GM12865 (cell line): ENCODE measurements at regions not wholly inside any gene's neighbourhood (a gene's known extent, or its start where the extent isn't known, plus 50 kb on each side); places are given as distances from the start of the nearest gene placed in this dataset.

Source experiments
- DNase-seq: peaks from one replicate; pipeline ENCODE4 v3.0.0; 2010; ENCODE audit warnings: low read depth
- H3K4me3 ChIP-seq: 2 replicates; pipeline ENCODE4 v1.5.1; 2011; ENCODE audit warnings: mild to moderate bottlenecking, low read depth, low read length, control low read depth
- TF ChIP-seq, protein P1 (sequence below): IDR thresholded peaks from 2 replicates; pipeline ENCODE4 v1.5.1; 2011; ENCODE audit warnings: low read length, control low read depth, low read depth, inconsistent platforms; ENCODE audit not compliant: insufficient read depth; ENCODE audit errors: missing control alignments

- TF ChIP-seq, protein P1, sequence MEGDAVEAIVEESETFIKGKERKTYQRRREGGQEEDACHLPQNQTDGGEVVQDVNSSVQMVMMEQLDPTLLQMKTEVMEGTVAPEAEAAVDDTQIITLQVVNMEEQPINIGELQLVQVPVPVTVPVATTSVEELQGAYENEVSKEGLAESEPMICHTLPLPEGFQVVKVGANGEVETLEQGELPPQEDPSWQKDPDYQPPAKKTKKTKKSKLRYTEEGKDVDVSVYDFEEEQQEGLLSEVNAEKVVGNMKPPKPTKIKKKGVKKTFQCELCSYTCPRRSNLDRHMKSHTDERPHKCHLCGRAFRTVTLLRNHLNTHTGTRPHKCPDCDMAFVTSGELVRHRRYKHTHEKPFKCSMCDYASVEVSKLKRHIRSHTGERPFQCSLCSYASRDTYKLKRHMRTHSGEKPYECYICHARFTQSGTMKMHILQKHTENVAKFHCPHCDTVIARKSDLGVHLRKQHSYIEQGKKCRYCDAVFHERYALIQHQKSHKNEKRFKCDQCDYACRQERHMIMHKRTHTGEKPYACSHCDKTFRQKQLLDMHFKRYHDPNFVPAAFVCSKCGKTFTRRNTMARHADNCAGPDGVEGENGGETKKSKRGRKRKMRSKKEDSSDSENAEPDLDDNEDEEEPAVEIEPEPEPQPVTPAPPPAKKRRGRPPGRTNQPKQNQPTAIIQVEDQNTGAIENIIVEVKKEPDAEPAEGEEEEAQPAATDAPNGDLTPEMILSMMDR = no peak
Observed at GRCh38 chr9:11141357-11141756, 528.6 kb upstream of the PTPRD start.

GRCh38 chr9:11142965-11143738 lies 530.4 kb upstream of the PTPRD start:
- H3K4me3 ChIP-seq = no peak overlapping the region
- DNase-seq = no peak
- TF ChIP-seq, protein P1 = no peak

More at GRCh38 chr9:11141357-11141756, 528.6 kb upstream of the PTPRD start:
- DNase-seq = no peak
- H3K4me3 ChIP-seq = no peak overlapping the region

GRCh38 chr9:11144746-11145145 lies 531.9 kb upstream of the PTPRD start:
- no peak for DNase-seq
- TF ChIP-seq, protein P1 = no peak
- no peak overlapping the region for H3K4me3 ChIP-seq

DNA sequence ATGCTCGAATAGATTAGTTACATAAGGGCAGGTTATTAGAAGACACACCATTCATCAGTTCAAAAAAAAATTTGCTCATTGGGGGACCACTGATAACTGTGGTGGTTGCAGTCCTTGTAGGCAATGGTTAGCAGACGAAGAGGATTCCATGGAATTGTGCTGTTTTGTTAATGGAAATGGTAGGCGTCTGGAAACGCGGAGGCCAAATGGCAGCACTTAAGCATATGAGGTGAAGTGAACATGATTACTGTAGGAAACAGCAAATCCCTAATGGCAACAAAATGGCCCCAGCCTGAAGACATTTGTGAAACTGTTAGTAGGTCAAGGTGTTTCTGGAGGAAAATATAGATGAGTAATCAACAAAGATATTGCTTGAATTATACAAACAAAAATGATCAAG lies 535.4 kb upstream of the PTPRD start:
- DNase-seq = no peak
- H3K4me3 ChIP-seq = no peak overlapping the region
- TF ChIP-seq, protein P1 = no peak

DNA sequence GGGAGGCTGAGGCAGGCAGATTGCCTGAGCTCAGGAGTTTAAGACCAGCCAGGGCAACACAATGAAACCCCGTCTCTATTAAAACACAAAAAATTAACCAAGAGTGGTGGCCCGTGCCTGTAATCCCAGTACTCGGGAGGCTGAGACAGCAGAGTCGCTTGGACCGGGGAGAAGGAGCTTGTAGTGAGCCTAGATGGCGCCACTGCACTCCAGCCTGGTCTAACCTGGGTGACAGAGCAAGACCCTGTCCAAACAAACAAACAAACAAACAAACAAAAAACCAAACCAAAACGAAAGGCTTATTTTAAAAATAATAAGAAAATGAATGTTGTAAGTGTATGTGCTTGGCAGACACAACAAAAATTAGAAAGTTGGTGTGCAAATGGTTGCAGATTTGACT lies 536.3 kb upstream of the PTPRD start:
- TF ChIP-seq, protein P1 = no peak
- DNase-seq = no peak
- H3K4me3 ChIP-seq = no peak overlapping the region

DNA sequence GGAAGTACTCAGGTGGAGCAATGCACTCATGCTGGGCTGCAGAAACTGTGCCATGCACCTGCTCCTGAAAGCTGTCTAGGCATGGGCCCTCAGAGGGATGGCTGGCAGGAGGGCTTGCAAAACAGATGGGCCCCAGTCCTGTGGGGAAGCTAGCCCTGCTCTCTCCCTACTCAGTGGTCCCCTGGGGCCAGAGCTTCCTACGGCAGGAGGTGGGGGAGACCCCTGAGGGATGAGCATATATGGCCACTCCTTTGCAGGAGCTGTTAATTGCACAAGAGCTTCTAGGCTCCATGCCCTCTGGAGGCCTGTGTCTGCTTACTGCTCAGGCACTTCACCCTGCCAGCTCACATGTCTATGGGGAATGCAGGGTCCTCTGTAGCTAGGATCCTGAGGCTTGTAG lies 545.3 kb upstream of the PTPRD start:
- no peak overlapping the region for H3K4me3 ChIP-seq
- DNase-seq = no peak
- TF ChIP-seq, protein P1 = no peak

DNA sequence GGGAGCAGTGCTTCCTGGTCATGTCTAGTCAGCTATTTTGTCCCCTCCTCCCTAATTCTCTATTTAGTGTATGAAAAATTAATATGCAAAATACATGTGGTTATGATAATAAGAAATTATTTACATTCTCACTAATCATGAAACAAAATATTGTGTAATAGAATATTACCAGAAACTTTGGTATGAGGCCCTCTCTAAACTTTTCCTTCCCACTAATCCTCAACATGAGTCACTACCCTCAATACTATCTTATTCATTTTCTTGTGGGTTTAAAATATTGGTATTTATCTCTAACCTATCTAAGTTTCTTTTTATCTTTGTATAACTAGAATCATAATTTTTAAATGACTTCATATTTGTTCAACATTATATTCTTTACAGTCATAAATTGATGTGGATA lies 545.9 kb upstream of the PTPRD start:
- TF ChIP-seq, protein P1 = no peak
- H3K4me3 ChIP-seq = no peak overlapping the region
- DNase-seq = no peak
